BLaER1 (cell line): ENCODE measurements at regions not wholly inside any gene's neighbourhood (a gene's known extent, or its start where the extent isn't known, plus 50 kb on each side); places are given as distances from the start of the nearest gene placed in this dataset.

Experiments
- H3K27ac ChIP-seq: shearing (Covaris generic); formaldehyde crosslinking; 2 replicates; pipeline ENCODE4 v1.8.1; 2022
- H3K27me3 ChIP-seq: shearing (Covaris generic); formaldehyde crosslinking; 2 replicates; pipeline ENCODE4 v1.8.1; 2022
- H3K36me3 ChIP-seq: shearing (Covaris generic); formaldehyde crosslinking; 2 replicates; pipeline ENCODE4 v1.8.1; 2022
- H3K4me1 ChIP-seq: shearing (Covaris generic); formaldehyde crosslinking; 2 replicates; pipeline ENCODE4 v1.8.1; 2022
- H3K4me2 ChIP-seq: shearing (Covaris generic); formaldehyde crosslinking; 2 replicates; pipeline ENCODE4 v1.8.1; 2022
- H3K4me3 ChIP-seq: shearing (Covaris generic); formaldehyde crosslinking; 2 replicates; pipeline ENCODE4 v1.8.1; 2022
- H3K9ac ChIP-seq: shearing (Covaris generic); formaldehyde crosslinking; 2 replicates; pipeline ENCODE4 v1.8.1; 2022
- H3K9me3 ChIP-seq: shearing (Covaris generic); formaldehyde crosslinking; 2 replicates; pipeline ENCODE4 v1.8.1; 2022
- H4K20me1 ChIP-seq: shearing (Covaris generic); formaldehyde crosslinking; 2 replicates; pipeline ENCODE4 v1.8.1; 2022
- Cebpa-rat ChIP-seq: shearing (Covaris generic); IDR thresholded peaks from 2 replicates; pipeline ENCODE4 v1.8.1; 2022

GRCh38 chr10:16384021-16384420 lies 52.8 kb upstream of the PTER start:
- Histone ChIP-seq H3K4me2 (no peak overlapping the region), H3K9me3 (no peaks in the 10 kb centered on the region), H3K27ac (no peak overlapping the region), H3K9ac (no peak overlapping the region), H3K4me1 (peaks cover 2% of the 10 kb centered on the region; the same call in 1 of the 2 replicates), H4K20me1 (no peaks in the 10 kb centered on the region), H3K36me3 (no peaks in the 10 kb centered on the region), H3K4me3 (no peak overlapping the region), H3K27me3 (no peaks in the 10 kb centered on the region)
- no peak for TF ChIP-seq Cebpa-rat

DNA sequence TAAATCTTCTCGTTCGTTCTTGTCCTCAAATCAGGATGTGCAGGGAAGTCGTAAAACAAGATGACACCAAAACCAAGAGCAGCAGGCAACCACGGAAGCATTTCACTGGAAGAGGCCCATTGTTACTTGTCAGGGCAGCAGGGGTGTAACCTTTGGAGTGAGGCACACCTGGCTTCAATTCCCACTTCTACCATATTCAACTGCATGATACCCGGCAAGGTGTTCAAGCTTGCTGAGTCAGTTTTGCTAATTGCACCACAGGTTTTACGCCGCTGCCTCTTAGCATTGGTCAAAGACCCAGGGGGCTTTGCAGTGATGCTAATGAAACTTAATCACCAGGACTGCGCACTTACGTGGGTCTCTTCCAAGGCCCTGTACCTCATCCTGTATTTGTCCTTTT lies 50.0 kb upstream of the PTER start:
- Histone ChIP-seq H3K4me1 (peaks cover 6% of the 10 kb centered on the region; the same call in 1 of the 2 replicates), H3K4me3 (no peak overlapping the region), H3K36me3 (no peaks in the 10 kb centered on the region), H3K9ac (no peak overlapping the region), H4K20me1 (no peaks in the 10 kb centered on the region), H3K27me3 (no peaks in the 10 kb centered on the region), H3K9me3 (no peaks in the 10 kb centered on the region), H3K4me2 (no peak overlapping the region), H3K27ac (no peak overlapping the region)
- TF ChIP-seq Cebpa-rat = no peak
